Ascending aorta (tissue), 2 donors: ENCODE measurements at regions not wholly inside any gene's neighbourhood (a gene's known extent, or its start where the extent isn't known, plus 50 kb on each side); places are given as distances from the start of the nearest gene placed in this dataset.

ENCODE experiments used
- DNase-seq, 2 donors: peaks; one replicate each; pipeline ENCODE4 v3.0.0-alpha.2; 2019; ENCODE audit warnings: low spot score in 2 of 2
- H3K27ac ChIP-seq, 2 donors: fragments of 200-600 bp; sonication (generic); one replicate each; pipeline ENCODE4 v1.5.1; 2016 to 2017; ENCODE audit warnings: mild to moderate bottlenecking in 1 of 2
- H3K27me3 ChIP-seq: fragments of 200-600 bp; sonication (generic); one replicate; pipeline ENCODE4 v1.5.1; 2017
- H3K36me3 ChIP-seq, 2 donors: fragments of 200-600 bp; sonication (generic); one replicate each; pipeline ENCODE4 v1.5.1; 2016
- H3K4me1 ChIP-seq, 2 donors: fragments of 200-600 bp; sonication (generic); one replicate each; pipeline ENCODE4 v1.5.1; 2016 to 2017; ENCODE audit warnings: mild to moderate bottlenecking in 1 of 2
- H3K4me3 ChIP-seq, 2 donors: fragments of 200-600 bp; sonication (generic); one replicate each; pipeline ENCODE4 v1.5.1; 2016 to 2017; ENCODE audit warnings: mild to moderate bottlenecking in 1 of 2
- H3K9me3 ChIP-seq, 2 donors: fragments of 200-600 bp; sonication (generic); one replicate each; pipeline ENCODE4 v1.5.1; 2016
- intact Hi-C: fragments of 100-400 bp; cut with DNase I; formaldehyde crosslinking; loops from one replicate; pipeline ENCODE4 v1.15.1; 2023
- TF ChIP-seq, protein P1 (sequence below), 3 experiments: fragments of 200-600 bp in 2 of 3; fragments of 450-650 bp in 1 of 3; sonication (generic) in 2 of 3; IDR thresholded peaks; one replicate each; pipeline ENCODE4 v1.5.1; 2016 to 2019; ENCODE audit warnings: antibody characterized with exemption in 3 of 3, mild to moderate bottlenecking in 1 of 3, moderate library complexity in 1 of 3

DNA sequence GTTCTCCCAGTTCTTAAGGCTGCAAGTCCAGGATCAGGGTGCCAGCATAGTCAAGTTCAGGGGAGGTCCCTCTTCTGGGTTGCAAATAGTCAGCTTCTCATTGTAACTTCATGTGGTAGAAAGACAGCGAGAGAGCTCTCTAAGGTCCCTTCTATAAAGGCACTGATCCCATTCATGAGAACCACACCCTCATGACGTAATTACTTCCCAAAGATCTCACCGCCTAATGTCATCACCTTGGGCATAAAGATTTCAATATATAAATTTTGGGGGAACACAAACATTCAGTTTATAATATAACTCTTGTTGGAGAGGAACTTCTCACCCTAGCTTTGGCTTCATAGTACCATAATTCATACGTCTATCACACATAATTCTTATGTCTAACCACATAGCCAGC, 203.9 kb upstream of the VLDLR start:
- no peak overlapping the region for H3K4me3 ChIP-seq

DNA sequence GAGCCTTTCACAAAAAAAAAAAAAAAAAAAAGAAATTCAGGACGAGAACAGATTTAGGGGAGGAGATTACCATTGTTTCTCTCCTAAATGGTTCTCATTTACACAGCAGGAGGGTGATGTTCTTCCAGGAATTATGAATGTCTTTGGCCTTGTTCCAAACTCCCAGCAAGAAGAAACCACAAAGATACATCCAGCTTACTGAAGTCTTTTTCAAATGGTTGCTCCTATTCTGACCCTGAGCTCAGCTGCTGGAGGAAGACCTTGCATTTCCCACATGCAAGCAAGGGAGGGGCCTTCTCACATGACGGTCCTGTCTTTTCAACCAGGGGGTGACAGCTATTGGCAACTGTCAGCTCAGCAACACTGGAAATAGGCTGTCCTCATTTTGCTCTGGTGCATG, 203.0 kb upstream of the VLDLR start:
- no peak overlapping the region for H3K27ac ChIP-seq
- H3K4me1 ChIP-seq = no peaks in the 10 kb centered on the region
- H3K36me3 ChIP-seq = no peaks in the 10 kb centered on the region
- H3K27me3 ChIP-seq = no peaks in the 10 kb centered on the region
- TF ChIP-seq, protein P1, sequence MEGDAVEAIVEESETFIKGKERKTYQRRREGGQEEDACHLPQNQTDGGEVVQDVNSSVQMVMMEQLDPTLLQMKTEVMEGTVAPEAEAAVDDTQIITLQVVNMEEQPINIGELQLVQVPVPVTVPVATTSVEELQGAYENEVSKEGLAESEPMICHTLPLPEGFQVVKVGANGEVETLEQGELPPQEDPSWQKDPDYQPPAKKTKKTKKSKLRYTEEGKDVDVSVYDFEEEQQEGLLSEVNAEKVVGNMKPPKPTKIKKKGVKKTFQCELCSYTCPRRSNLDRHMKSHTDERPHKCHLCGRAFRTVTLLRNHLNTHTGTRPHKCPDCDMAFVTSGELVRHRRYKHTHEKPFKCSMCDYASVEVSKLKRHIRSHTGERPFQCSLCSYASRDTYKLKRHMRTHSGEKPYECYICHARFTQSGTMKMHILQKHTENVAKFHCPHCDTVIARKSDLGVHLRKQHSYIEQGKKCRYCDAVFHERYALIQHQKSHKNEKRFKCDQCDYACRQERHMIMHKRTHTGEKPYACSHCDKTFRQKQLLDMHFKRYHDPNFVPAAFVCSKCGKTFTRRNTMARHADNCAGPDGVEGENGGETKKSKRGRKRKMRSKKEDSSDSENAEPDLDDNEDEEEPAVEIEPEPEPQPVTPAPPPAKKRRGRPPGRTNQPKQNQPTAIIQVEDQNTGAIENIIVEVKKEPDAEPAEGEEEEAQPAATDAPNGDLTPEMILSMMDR (IDR thresholded peaks at IDR 0.05) = no peak
- no peak overlapping the region for H3K4me3 ChIP-seq
- intact Hi-C loops = no loop called here
- no peaks in the 10 kb centered on the region for H3K9me3 ChIP-seq
- no peak for DNase-seq

More for the DNA sequence above, 203.9 kb upstream of the VLDLR start:
- Histone ChIP-seq H3K27me3 (no peaks in the 10 kb centered on the region), H3K9me3 (no peaks in the 10 kb centered on the region), H3K27ac (no peak overlapping the region), H3K36me3 (no peaks in the 10 kb centered on the region), H3K4me1 (no peaks in the 10 kb centered on the region)
- TF ChIP-seq, protein P1 (IDR thresholded peaks at IDR 0.05) = no peak
- no peak for DNase-seq
- intact Hi-C loops = no loop called here

DNA sequence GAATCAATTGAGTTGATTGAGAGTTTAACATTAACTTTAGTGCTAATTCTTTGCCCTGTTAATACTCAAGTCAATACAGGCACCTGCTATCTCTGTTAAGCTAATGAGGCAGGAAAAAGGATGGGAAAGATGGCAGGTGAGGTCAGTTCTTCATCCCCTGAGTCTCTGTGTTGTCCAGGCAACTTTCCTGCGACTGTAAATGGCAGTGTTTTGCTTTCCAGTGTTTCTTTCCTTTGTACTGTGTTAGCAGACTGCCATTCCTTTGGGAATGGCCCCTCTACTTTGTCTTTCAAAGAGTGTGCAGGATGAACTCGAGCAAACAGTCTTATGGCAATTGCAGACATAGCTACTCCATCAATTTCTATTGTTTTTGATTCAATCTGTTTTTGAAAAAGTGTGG, 202.2 kb upstream of the VLDLR start:
- TF ChIP-seq, protein P1 (IDR thresholded peaks at IDR 0.05) = no peak

DNA sequence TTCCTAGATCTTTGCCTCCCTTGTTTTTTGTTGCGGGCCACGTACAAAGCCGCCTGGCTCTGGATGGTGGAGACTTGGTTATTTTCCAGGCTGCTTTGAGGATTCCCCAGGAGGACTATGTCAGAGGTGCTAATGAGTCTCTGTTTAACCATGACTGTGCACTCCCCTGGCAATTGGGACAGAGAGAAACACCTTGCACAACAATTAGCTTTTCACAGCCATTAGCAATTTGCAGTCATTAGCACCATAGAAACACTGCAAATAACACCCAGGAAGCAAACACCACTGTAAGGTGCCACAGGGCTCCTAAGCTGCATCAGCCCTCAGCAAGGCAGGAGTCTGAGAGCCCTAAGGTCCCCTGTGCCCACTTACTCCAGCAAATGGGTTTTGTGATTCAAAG, 201.0 kb upstream of the VLDLR start:
- no peaks in the 10 kb centered on the region for H3K36me3 ChIP-seq
- intact Hi-C loops = no loop called here
- H3K4me3 ChIP-seq = no peak overlapping the region
- TF ChIP-seq, protein P1 (IDR thresholded peaks at IDR 0.05) = no peak
- H3K27ac ChIP-seq = no peak overlapping the region
- DNase-seq = no peak
- no peaks in the 10 kb centered on the region for H3K9me3 ChIP-seq
- no peaks in the 10 kb centered on the region for H3K4me1 ChIP-seq
- H3K27me3 ChIP-seq = no peaks in the 10 kb centered on the region

More for the DNA sequence above, 202.2 kb upstream of the VLDLR start:
- Histone ChIP-seq H3K27ac (no peak overlapping the region), H3K4me3 (no peak overlapping the region), H3K27me3 (no peaks in the 10 kb centered on the region), H3K4me1 (no peaks in the 10 kb centered on the region), H3K9me3 (no peaks in the 10 kb centered on the region), H3K36me3 (no peaks in the 10 kb centered on the region)
- intact Hi-C loops = no loop called here
- no peak for DNase-seq

DNA sequence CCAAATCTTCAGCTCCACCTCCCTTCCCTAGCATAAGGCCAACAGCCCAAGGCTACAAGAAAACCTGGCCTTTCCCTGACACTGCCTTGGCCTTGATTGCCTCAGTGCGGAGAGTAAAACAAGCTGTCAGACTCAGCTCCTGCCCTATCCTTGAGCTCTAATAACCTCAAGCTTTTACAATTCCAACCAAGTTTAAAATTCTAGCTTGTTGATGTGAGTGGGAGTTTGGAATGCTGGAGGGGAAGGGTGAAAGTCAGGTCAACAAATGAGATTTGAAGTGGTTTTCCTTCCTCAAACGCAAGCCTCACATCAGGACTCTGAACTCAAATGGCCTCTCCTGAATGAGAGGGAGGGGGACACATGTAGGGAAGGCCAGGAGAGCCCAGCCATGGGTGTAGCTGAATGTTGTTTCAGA, 197.0 kb upstream of the VLDLR start:
- Histone ChIP-seq H3K27ac (no peak overlapping the region), H3K27me3 (no peaks in the 10 kb centered on the region), H3K36me3 (no peaks in the 10 kb centered on the region), H3K4me3 (no peak overlapping the region), H3K4me1 (no peaks in the 10 kb centered on the region), H3K9me3 (no peaks in the 10 kb centered on the region)
- no peak for DNase-seq
- TF ChIP-seq, protein P1 (IDR thresholded peaks at IDR 0.05) = no peak
- intact Hi-C loops = no loop called here

DNA sequence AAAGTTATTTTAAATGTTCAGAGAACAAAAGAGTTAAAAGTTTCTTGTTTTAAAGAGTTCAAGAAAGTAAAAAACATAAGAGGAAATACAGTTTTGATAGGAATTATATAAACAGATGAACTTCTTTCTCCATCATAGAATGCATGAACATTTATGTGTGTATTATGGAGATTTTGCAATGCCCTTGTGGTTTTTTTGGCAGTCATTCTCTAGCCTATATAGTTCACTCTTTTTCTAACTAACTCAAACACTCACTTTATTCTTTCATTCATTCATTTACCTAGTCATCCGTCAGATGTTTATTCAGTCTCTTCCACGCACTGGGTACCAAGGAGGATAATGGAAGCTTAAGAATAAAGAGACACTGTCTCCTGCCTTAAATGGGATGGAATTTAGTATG, 195.9 kb upstream of the VLDLR start:
- no peaks in the 10 kb centered on the region for H3K9me3 ChIP-seq
- intact Hi-C loops = no loop called here
- TF ChIP-seq, protein P1 (IDR thresholded peaks at IDR 0.05) = no peak
- H3K27me3 ChIP-seq = no peaks in the 10 kb centered on the region
- H3K27ac ChIP-seq = no peak overlapping the region
- H3K36me3 ChIP-seq = no peaks in the 10 kb centered on the region
- no peaks in the 10 kb centered on the region for H3K4me1 ChIP-seq
- DNase-seq = no peak
- no peak overlapping the region for H3K4me3 ChIP-seq
